ENCODE measurements at regions not wholly inside any gene's neighbourhood (a gene's known extent, or its start where the extent isn't known, plus 50 kb on each side); places are given as distances from the start of the nearest gene placed in this dataset.

- DNase-seq (ENCODE audit: low read depth): no peak
- TF ChIP-seq, protein P1, sequence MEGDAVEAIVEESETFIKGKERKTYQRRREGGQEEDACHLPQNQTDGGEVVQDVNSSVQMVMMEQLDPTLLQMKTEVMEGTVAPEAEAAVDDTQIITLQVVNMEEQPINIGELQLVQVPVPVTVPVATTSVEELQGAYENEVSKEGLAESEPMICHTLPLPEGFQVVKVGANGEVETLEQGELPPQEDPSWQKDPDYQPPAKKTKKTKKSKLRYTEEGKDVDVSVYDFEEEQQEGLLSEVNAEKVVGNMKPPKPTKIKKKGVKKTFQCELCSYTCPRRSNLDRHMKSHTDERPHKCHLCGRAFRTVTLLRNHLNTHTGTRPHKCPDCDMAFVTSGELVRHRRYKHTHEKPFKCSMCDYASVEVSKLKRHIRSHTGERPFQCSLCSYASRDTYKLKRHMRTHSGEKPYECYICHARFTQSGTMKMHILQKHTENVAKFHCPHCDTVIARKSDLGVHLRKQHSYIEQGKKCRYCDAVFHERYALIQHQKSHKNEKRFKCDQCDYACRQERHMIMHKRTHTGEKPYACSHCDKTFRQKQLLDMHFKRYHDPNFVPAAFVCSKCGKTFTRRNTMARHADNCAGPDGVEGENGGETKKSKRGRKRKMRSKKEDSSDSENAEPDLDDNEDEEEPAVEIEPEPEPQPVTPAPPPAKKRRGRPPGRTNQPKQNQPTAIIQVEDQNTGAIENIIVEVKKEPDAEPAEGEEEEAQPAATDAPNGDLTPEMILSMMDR (conservative IDR thresholded peaks at IDR 0.05; ENCODE audit: low read depth, low read length): no peak
- no peak overlapping the region for H3K4me3 ChIP-seq (ENCODE audit: low read depth, low read length)
Observed at GRCh38 chr3:127093312-127093711, 99.6 kb upstream of the PRR23E start.

DNA sequence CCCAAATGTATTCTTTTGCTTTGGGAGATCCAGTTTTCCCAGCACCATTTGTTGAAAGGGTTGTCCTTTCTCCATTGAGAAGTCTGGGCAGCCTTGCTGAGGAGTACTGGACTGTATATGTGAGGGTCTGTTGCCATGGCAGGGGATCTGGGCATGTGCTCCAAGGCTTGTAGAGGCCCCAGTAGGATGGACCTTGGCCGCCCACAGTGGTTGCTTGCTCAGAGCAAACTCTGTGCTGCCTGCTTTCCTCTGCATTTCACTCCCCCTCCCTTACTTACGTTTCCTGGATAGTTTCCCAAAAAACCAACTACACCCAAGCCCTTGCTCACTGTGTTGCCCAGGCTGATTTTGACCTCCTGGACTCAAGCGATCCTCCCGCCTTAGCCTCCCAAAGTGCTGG lies 97.2 kb upstream of the PRR23E start:
- TF ChIP-seq, protein P1 (conservative IDR thresholded peaks at IDR 0.05; ENCODE audit: low read depth, low read length): no peak
- no peak for DNase-seq (ENCODE audit: low read depth)
- no peak overlapping the region for H3K4me3 ChIP-seq (ENCODE audit: low read depth, low read length)

- TF ChIP-seq, protein P1 (conservative IDR thresholded peaks at IDR 0.05; ENCODE audit: low read depth, low read length): no peak
- H3K4me3 ChIP-seq (ENCODE audit: low read depth, low read length): no peak overlapping the region
- no peak for DNase-seq (ENCODE audit: low read depth)
Observed at GRCh38 chr3:127096256-127097071, 96.5 kb upstream of the PRR23E start.

GRCh38 chr3:127097072-127097405 lies 95.9 kb upstream of the PRR23E start:
- no peak for DNase-seq (ENCODE audit: low read depth)
- no peak overlapping the region for H3K4me3 ChIP-seq (ENCODE audit: low read depth, low read length)
- TF ChIP-seq, protein P1 (conservative IDR thresholded peaks at IDR 0.05; ENCODE audit: low read depth, low read length): no peak

- TF ChIP-seq, protein P1 (conservative IDR thresholded peaks at IDR 0.05; ENCODE audit: low read depth, low read length): no peak
- no peak overlapping the region for H3K4me3 ChIP-seq (ENCODE audit: low read depth, low read length)
- no peak for DNase-seq (ENCODE audit: low read depth)
Observed at GRCh38 chr3:127097481-127097880, 95.5 kb upstream of the PRR23E start.

DNA sequence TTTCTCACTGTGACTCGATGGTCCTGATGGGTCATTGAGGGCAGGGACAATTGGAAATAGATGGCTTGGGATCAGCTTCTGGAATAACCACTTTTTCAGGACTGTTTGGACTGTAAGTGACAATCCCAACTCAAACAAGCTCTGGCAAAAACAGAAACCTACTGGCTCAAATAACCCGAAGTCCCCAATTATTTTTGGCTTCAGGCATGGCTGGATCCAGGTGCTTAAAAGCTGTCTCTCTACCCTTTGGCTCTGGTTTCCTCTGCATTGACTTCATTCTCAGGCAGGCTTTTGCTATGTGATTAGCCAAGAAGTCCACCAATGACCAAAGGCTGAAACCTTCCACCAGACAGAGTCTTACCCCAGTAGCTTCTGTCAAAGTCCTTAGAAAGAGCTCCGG lies 92.9 kb upstream of the PRR23E start:
- no peak overlapping the region for H3K4me3 ChIP-seq (ENCODE audit: low read depth, low read length)
- TF ChIP-seq, protein P1 (conservative IDR thresholded peaks at IDR 0.05; ENCODE audit: low read depth, low read length): no peak
- DNase-seq (ENCODE audit: low read depth): no peak
